ENCODE measurements at regions not wholly inside any gene's neighbourhood (a gene's known extent, or its start where the extent isn't known, plus 50 kb on each side); places are given as distances from the start of the nearest gene placed in this dataset.

DNA sequence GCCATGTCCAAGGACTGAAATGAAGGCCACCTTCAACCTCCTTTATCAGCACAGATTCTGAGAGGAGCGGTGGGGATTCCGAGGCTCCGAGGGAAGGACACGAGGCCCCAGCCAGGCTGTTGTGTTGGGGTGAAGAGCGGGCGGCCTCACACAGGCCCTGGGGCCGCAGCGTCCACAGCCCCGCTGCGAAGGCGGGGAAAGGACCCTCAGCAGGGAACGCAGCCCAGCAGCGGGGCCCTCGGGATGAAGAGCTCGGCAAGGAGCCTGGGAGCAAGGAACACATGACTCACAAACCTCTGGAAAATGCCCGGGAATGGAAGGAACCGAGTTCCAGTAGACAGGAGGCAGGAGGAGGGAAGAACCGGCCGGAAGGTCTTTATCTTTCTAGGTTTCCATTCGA is 227.2 kb downstream of the BRD1 start:
- H3K4me3 ChIP-seq (ENCODE audit: control insufficient read depth, low read depth, low read length), result no peak overlapping the region
- no peak for DNase-seq (ENCODE audit: low read depth)
- TF ChIP-seq, protein P1, sequence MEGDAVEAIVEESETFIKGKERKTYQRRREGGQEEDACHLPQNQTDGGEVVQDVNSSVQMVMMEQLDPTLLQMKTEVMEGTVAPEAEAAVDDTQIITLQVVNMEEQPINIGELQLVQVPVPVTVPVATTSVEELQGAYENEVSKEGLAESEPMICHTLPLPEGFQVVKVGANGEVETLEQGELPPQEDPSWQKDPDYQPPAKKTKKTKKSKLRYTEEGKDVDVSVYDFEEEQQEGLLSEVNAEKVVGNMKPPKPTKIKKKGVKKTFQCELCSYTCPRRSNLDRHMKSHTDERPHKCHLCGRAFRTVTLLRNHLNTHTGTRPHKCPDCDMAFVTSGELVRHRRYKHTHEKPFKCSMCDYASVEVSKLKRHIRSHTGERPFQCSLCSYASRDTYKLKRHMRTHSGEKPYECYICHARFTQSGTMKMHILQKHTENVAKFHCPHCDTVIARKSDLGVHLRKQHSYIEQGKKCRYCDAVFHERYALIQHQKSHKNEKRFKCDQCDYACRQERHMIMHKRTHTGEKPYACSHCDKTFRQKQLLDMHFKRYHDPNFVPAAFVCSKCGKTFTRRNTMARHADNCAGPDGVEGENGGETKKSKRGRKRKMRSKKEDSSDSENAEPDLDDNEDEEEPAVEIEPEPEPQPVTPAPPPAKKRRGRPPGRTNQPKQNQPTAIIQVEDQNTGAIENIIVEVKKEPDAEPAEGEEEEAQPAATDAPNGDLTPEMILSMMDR (IDR thresholded peaks at IDR 0.05; ENCODE audit: control insufficient read depth, insufficient read depth, low read depth, low read length, missing control alignments), result no peak

DNA sequence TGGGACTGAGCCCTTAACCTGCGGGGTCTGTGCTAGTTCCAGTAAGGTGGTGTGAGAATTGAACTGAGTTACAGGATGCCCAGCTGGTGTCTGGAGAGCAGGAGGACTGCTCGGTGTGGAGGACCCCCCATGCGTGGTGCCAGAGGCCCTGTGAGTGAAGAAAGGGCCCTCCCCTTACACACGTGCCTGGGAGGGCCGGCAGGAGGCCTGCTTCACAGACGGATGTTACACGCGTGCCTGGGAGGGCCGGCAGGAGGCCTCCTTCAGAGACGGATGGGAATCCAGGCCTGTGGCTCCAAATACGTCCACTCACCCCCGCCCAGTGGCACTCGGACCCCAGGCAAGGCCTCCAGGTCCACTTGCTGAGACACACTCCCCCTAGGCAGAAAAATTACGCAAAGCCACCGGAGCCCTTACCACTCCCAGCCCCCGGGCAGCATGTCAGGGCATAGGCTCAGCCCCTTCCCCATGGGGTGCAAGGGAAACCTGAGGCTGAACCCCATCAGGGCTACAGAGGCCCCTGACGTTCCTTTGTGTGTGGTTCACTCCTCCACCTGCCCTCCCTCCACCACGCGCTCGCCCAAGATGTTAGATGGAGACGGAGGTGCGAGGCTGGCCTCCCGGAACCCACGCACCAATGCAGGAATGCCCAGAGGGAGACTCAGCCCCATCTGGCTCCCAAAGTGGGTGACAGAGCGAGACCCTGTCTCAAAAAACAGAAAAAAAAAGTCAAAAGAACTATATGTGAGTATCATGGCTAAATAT is 227.8 kb downstream of the BRD1 start:
- no peak overlapping the region for H3K4me3 ChIP-seq (ENCODE audit: control insufficient read depth, low read depth, low read length)
- TF ChIP-seq, protein P1 (IDR thresholded peaks at IDR 0.05; ENCODE audit: control insufficient read depth, insufficient read depth, low read depth, low read length, missing control alignments), result no peak
- no peak for DNase-seq (ENCODE audit: low read depth)

- no peak for DNase-seq (ENCODE audit: low read depth)
- TF ChIP-seq, protein P1 (IDR thresholded peaks at IDR 0.05; ENCODE audit: control insufficient read depth, insufficient read depth, low read depth, low read length, missing control alignments), result no peak
- H3K4me3 ChIP-seq (ENCODE audit: control insufficient read depth, low read depth, low read length), result no peak overlapping the region
Observed at GRCh38 chr22:49599039-49599438, 228.6 kb downstream of the BRD1 start.

GRCh38 chr22:49598338-49598737 is 229.3 kb downstream of the BRD1 start:
- DNase-seq (ENCODE audit: low read depth), result no peak
- H3K4me3 ChIP-seq (ENCODE audit: control insufficient read depth, low read depth, low read length), result no peak overlapping the region
- TF ChIP-seq, protein P1 (IDR thresholded peaks at IDR 0.05; ENCODE audit: control insufficient read depth, insufficient read depth, low read depth, low read length, missing control alignments), result no peak

GRCh38 chr22:49597428-49598039 is 230.1 kb downstream of the BRD1 start:
- TF ChIP-seq, protein P1 (IDR thresholded peaks at IDR 0.05; ENCODE audit: control insufficient read depth, insufficient read depth, low read depth, low read length, missing control alignments), result no peak
- no peak for DNase-seq (ENCODE audit: low read depth)
- H3K4me3 ChIP-seq (ENCODE audit: control insufficient read depth, low read depth, low read length), result no peak overlapping the region

- TF ChIP-seq, protein P1 (IDR thresholded peaks at IDR 0.05; ENCODE audit: control insufficient read depth, insufficient read depth, low read depth, low read length, missing control alignments), result no peak
- no peak for DNase-seq (ENCODE audit: low read depth)
- no peak overlapping the region for H3K4me3 ChIP-seq (ENCODE audit: control insufficient read depth, low read depth, low read length)
Observed at GRCh38 chr22:49595465-49596078, 232.1 kb downstream of the BRD1 start.

All from AG09309 (cell line).